Choroid plexus epithelial cell (primary cell): ENCODE measurements at regions not wholly inside any gene's neighbourhood (a gene's known extent, or its start where the extent isn't known, plus 50 kb on each side); places are given as distances from the start of the nearest gene placed in this dataset.

ENCODE experiments used
- DNase-seq: peaks from one replicate; pipeline ENCODE4 v3.0.0-alpha.2; 2010; ENCODE audit warnings: low read depth
- H3K4me3 ChIP-seq: 2 replicates; pipeline ENCODE4 v1.5.1; 2011; ENCODE audit warnings: low read depth, mild to moderate bottlenecking, control low read depth, low read length, moderate library complexity
- CTCF ChIP-seq: conservative IDR thresholded peaks from 2 replicates; pipeline ENCODE4 v1.5.1; 2011; ENCODE audit warnings: low read depth, mild to moderate bottlenecking, control low read depth, inconsistent platforms, low read length, moderate library complexity

DNA sequence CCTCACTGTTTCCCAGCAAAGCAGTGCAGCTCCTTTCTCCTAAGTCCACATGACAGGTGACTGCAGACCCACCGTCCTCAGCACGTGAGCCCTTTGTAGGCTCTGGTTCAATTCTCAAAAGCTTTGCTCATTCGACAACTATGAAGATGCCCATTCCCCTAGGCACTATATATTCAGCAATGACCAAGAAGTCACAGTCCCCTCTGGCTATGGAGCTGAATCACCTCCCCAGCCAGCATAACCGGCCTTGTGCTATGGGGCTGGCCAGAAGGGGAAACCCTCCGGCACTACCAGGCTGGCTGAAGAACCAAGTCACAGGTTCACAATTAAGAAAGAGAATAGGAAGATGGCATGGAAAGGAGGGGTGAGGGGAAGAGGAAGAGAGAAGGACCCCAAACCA lies 139.7 kb downstream of the WSCD1 start:
- no peak for TF ChIP-seq CTCF
- no peak for DNase-seq
- H3K4me3 ChIP-seq, result no peak overlapping the region

DNA sequence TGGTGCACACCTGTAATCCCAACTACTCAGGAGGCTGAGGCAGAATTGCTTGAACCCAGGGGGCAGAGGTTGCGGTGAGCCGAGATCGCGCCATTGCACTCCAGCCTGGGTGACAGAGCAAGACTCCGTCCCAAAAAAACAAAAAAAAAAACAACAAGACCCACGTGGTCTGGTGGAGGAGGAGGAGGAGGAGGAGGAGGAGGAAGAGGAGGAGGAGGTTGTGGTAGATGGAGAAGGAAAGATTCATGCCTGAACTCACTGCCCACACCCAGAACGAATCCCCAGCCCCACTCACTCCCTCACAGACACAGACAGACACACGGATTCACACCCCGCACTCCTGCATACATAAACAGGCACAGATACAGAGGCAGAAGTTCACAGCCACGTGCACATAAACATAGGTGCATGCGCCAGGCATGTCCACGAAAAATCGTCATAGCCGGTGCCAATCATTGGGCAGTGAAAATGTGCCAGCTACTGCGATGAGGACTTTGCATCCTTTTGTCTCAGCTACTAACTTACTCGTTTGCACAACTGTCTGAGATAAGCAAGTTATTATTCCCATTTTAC lies 138.5 kb downstream of the WSCD1 start:
- no peak overlapping the region for H3K4me3 ChIP-seq
- no peak for DNase-seq
- TF ChIP-seq CTCF, result no peak

DNA sequence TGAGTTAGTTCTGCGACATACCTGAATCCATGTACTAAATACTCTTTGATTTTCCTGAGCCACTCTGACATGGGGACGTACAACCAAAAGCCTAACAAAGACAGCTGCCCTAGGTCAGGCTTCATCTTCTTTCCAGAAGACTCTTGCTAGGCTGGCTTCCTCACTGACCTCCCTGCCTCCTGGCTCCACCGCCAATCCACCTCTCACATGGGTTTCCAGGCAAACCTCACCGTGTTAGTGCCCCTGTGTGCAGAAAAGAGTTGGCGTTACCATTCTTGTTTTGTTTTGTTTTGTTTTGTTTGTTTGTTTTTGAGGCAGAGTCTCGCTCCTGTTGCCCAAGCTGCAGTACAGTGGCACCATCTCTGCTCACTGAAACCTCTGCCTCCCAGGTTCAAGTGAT lies 135.3 kb downstream of the WSCD1 start:
- no peak for TF ChIP-seq CTCF
- DNase-seq, result no peak
- no peak overlapping the region for H3K4me3 ChIP-seq

DNA sequence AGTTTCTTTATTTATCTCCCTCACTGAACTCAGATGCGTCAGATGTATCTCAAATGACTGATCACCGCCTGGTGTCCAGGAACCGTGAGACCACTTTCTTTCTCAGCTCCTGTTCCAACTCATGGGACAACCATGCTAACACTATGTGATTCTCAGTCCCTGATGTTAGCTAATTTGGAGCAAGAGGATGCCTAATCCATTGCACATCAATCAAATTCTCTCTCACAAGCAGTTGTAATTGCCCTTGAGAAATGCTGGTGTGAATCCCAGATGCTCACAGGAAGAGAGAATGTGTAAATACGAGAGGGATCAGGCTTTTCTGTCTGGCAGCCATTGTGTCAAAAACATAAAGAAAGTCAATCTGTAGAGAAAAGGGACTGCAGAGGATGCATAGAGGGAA lies 134.9 kb downstream of the WSCD1 start:
- TF ChIP-seq CTCF, result no peak
- H3K4me3 ChIP-seq, result no peak overlapping the region
- no peak for DNase-seq

DNA sequence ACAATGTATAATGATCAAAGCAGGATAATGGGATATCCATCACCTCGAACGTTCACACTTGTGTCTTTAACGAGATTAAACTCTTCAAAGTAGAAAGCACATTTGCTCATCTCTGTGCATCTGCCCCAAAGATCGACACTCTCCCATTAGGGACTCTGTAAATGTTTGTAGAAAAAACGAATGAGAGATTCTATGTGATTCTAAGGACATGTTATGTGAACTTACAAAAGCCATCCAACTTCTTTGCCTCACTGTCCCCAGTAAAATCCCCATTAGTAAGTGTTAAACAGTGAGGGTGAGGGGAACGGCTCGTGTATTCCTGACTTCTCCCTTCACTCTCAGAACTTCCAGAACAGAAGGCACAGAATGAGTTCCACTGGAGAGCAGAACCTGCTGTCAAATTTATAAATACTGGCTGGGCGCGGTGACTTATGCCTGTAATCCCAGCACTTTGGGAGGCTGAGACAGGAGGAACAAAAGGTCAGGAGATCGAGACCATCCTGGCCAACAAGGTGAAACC lies 134.1 kb downstream of the WSCD1 start:
- H3K4me3 ChIP-seq, result no peak overlapping the region
- no peak for TF ChIP-seq CTCF
- DNase-seq, result no peak

DNA sequence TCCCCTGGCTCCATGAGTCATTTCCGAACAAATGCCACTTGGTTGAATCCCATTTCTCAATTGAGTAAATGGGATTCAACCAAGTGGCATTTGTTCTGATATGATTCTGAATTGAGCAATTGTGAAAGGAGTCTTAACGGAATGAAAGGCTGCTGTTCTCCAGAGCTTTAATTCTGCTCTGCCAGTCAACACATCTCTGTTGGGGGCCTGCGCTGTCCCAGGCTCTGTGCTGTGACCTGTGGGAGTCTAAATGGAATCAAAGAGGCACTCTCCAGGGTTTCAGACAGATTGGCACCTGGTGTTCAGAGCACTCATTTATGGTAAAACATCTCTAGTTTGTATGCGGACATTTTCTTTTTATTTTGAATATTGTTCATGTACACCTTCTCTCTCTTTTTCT lies 126.2 kb downstream of the WSCD1 start:
- TF ChIP-seq CTCF, result no peak
- H3K4me3 ChIP-seq, result no peak overlapping the region
- DNase-seq, result no peak

GRCh38 chr17:6195123-6195522 lies 124.9 kb downstream of the WSCD1 start:
- no peak for TF ChIP-seq CTCF
- no peak overlapping the region for H3K4me3 ChIP-seq
- DNase-seq, result no peak
